ENCODE measurements at regions not wholly inside any gene's neighbourhood (a gene's known extent, or its start where the extent isn't known, plus 50 kb on each side); places are given as distances from the start of the nearest gene placed in this dataset.

DNA sequence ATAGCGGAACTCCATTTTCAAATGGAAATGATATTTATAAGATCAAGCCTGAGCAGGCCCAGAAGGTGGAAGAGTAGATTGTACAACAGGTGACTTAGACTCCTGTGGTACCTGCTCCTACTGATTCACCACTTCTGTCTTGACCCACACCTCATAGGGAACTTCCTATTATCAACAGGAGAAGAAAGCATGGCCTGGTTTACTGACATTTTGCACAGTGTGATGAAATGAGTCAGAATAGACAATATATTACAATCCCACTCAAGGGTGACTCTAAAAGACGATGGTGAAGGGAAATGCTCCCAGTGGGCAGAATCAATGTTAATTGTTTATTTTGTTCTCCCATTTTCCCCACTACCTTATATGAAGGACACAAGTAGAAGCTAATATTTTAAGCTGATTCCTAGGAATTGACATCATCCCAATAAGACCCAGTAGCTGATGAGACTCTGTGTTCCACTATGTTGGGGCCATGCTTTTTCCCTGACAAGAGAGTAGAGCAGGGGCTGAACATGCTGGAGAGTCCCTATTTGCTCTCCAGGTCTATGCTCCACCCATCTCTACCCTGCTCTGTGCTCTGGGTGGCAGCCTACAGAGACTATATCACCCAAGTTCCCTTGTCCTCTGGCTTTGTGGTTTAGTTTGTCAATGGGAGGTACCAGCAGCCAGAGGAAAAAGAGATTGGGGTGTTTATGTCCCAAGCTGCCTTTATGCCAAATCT, 163.4 kb upstream of the FSTL4 start:
- H3K9ac ChIP-seq (ENCODE audit: insufficient read depth, low read length), result no peak overlapping the region
- H3K79me2 ChIP-seq (ENCODE audit: control insufficient read depth, insufficient read depth, low read length), result no peaks in the 10 kb centered on the region
- no peak overlapping the region for H3K4me2 ChIP-seq (ENCODE audit: extremely low read depth, insufficient read depth, low read length)
- H3K27me3 ChIP-seq (ENCODE audit: control insufficient read depth, insufficient read depth, low read length), result peaks cover 2% of the 10 kb centered on the region
- no peaks in the 10 kb centered on the region for H3K4me1 ChIP-seq (ENCODE audit: control insufficient read depth, extremely low read depth, insufficient read depth, low read length)
- H3K9me3 ChIP-seq (ENCODE audit: control insufficient read depth, insufficient read depth, low read depth, low read length), result no peaks in the 10 kb centered on the region
- TF ChIP-seq EZH2 (IDR thresholded peaks at IDR 0.05; ENCODE audit: low read length, missing control alignments), result no peak
- TF ChIP-seq, protein P1, sequence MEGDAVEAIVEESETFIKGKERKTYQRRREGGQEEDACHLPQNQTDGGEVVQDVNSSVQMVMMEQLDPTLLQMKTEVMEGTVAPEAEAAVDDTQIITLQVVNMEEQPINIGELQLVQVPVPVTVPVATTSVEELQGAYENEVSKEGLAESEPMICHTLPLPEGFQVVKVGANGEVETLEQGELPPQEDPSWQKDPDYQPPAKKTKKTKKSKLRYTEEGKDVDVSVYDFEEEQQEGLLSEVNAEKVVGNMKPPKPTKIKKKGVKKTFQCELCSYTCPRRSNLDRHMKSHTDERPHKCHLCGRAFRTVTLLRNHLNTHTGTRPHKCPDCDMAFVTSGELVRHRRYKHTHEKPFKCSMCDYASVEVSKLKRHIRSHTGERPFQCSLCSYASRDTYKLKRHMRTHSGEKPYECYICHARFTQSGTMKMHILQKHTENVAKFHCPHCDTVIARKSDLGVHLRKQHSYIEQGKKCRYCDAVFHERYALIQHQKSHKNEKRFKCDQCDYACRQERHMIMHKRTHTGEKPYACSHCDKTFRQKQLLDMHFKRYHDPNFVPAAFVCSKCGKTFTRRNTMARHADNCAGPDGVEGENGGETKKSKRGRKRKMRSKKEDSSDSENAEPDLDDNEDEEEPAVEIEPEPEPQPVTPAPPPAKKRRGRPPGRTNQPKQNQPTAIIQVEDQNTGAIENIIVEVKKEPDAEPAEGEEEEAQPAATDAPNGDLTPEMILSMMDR (conservative IDR thresholded peaks at IDR 0.05 in 1 of 2, IDR thresholded peaks at IDR 0.05 in 1 of 2; ENCODE audit: low read depth in 1 of 2, low read length in 2 of 2), result no peak
- no peak overlapping the region for H3K4me3 ChIP-seq (replicated peaks in 1 of 4; ENCODE audit: control extremely low read depth in 1 of 4, insufficient read depth in 1 of 4, low read depth in 3 of 4, low read length in 4 of 4)
- no peak overlapping the region for H3K27ac ChIP-seq (ENCODE audit: insufficient read depth, low read length)
- no peaks in the 10 kb centered on the region for H3K36me3 ChIP-seq (ENCODE audit: control insufficient read depth, insufficient read depth, low read length)
- no peak overlapping the region for H2AFZ ChIP-seq (ENCODE audit: low read length)
- H4K20me1 ChIP-seq (ENCODE audit: control insufficient read depth, extremely low read depth, insufficient read depth, low read length), result no peaks in the 10 kb centered on the region
- DNase-seq (ENCODE audit: low read depth in 2 of 2), result no peak

GRCh38 chr5:133773247-133774202, 161.2 kb upstream of the FSTL4 start:
- H3K4me3 ChIP-seq (replicated peaks in 1 of 4; ENCODE audit: control extremely low read depth in 1 of 4, insufficient read depth in 1 of 4, low read depth in 3 of 4, low read length in 4 of 4), result no peak overlapping the region
- TF ChIP-seq EZH2 (IDR thresholded peaks at IDR 0.05; ENCODE audit: low read length, missing control alignments), result no peak
- TF ChIP-seq, protein P1 (conservative IDR thresholded peaks at IDR 0.05 in 1 of 2, IDR thresholded peaks at IDR 0.05 in 1 of 2; ENCODE audit: low read depth in 1 of 2, low read length in 2 of 2), result no peak
- H2AFZ ChIP-seq (ENCODE audit: low read length), result no peak overlapping the region
- no peak overlapping the region for H3K4me2 ChIP-seq (ENCODE audit: extremely low read depth, insufficient read depth, low read length)
- no peaks in the 10 kb centered on the region for H3K4me1 ChIP-seq (ENCODE audit: control insufficient read depth, extremely low read depth, insufficient read depth, low read length)
- H3K9me3 ChIP-seq (ENCODE audit: control insufficient read depth, insufficient read depth, low read depth, low read length), result no peaks in the 10 kb centered on the region
- H3K79me2 ChIP-seq (ENCODE audit: control insufficient read depth, insufficient read depth, low read length), result no peaks in the 10 kb centered on the region
- no peaks in the 10 kb centered on the region for H3K36me3 ChIP-seq (ENCODE audit: control insufficient read depth, insufficient read depth, low read length)
- H3K27ac ChIP-seq (ENCODE audit: insufficient read depth, low read length), result no peak overlapping the region
- peaks cover 2% of the 10 kb centered on the region for H3K27me3 ChIP-seq (ENCODE audit: control insufficient read depth, insufficient read depth, low read length)
- no peaks in the 10 kb centered on the region for H4K20me1 ChIP-seq (ENCODE audit: control insufficient read depth, extremely low read depth, insufficient read depth, low read length)
- no peak for DNase-seq (ENCODE audit: low read depth in 2 of 2)
- no peak overlapping the region for H3K9ac ChIP-seq (ENCODE audit: insufficient read depth, low read length)

DNA sequence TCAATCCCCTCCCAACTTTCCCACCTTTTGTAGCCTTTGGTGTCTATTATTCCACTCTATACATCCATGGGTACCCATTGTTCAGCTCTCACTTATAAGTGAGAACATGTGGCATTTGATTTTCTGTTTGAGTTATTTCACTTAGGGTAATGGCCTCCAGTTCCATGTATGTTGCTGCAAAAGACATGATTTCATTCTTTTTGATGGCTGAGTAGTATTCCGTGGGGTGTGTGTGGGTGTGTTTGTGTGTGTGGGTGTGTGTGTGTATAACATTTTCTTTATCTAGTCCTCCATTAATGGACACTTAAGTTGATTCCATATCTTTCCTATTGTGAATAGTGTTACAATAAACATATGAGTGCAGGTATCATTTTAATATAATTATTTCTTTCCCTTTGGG, 157.5 kb upstream of the FSTL4 start:
- no peak for DNase-seq (ENCODE audit: low read depth in 2 of 2)
- Histone ChIP-seq H3K4me2 (ENCODE audit: extremely low read depth, insufficient read depth, low read length) (no peak overlapping the region), H3K36me3 (ENCODE audit: control insufficient read depth, insufficient read depth, low read length) (no peaks in the 10 kb centered on the region), H3K79me2 (ENCODE audit: control insufficient read depth, insufficient read depth, low read length) (no peaks in the 10 kb centered on the region), H3K27me3 (ENCODE audit: control insufficient read depth, insufficient read depth, low read length) (no peaks in the 10 kb centered on the region), H3K27ac (ENCODE audit: insufficient read depth, low read length) (no peak overlapping the region), H3K4me1 (ENCODE audit: control insufficient read depth, extremely low read depth, insufficient read depth, low read length) (no peaks in the 10 kb centered on the region), H3K9me3 (ENCODE audit: control insufficient read depth, insufficient read depth, low read depth, low read length) (no peaks in the 10 kb centered on the region), H3K9ac (ENCODE audit: insufficient read depth, low read length) (no peak overlapping the region), H3K4me3 (replicated peaks in 1 of 4; ENCODE audit: control extremely low read depth in 1 of 4, insufficient read depth in 1 of 4, low read depth in 3 of 4, low read length in 4 of 4) (no peak overlapping the region), H4K20me1 (ENCODE audit: control insufficient read depth, extremely low read depth, insufficient read depth, low read length) (no peaks in the 10 kb centered on the region), H2AFZ (ENCODE audit: low read length) (no peak overlapping the region)
- no peak for TF ChIP-seq EZH2 (IDR thresholded peaks at IDR 0.05; ENCODE audit: low read length, missing control alignments)
- TF ChIP-seq, protein P1 (conservative IDR thresholded peaks at IDR 0.05 in 1 of 2, IDR thresholded peaks at IDR 0.05 in 1 of 2; ENCODE audit: low read depth in 1 of 2, low read length in 2 of 2), result no peak

Data from fibroblast of lung (primary cell).